Gastroesophageal sphincter (tissue), 3 donors: ENCODE measurements at regions not wholly inside any gene's neighbourhood (a gene's known extent, or its start where the extent isn't known, plus 50 kb on each side); places are given as distances from the start of the nearest gene placed in this dataset.

Source experiments
- CTCF ChIP-seq, 4 experiments: fragments of 200-600 bp in 2 of 4; fragments of 450-650 bp in 2 of 4; sonication (generic) in 1 of 4; IDR thresholded peaks; one replicate each; pipeline ENCODE4 v1.5.1; 2017 to 2019; ENCODE audit warnings: antibody characterized with exemption in 4 of 4, mild to moderate bottlenecking in 2 of 4, moderate library complexity in 2 of 4
- EP300 ChIP-seq: sonication (generic); formaldehyde crosslinking; IDR thresholded peaks from one replicate; pipeline ENCODE4 v1.6.1; 2017; ENCODE audit warnings: antibody characterized with exemption, mild to moderate bottlenecking
- POLR2A ChIP-seq, 2 donors: fragments of 450-650 bp; IDR thresholded peaks; one replicate each; pipeline ENCODE4 v1.6.1; 2017; ENCODE audit warnings: antibody characterized with exemption in 2 of 2, mild to moderate bottlenecking in 2 of 2, moderate library complexity in 1 of 2

DNA sequence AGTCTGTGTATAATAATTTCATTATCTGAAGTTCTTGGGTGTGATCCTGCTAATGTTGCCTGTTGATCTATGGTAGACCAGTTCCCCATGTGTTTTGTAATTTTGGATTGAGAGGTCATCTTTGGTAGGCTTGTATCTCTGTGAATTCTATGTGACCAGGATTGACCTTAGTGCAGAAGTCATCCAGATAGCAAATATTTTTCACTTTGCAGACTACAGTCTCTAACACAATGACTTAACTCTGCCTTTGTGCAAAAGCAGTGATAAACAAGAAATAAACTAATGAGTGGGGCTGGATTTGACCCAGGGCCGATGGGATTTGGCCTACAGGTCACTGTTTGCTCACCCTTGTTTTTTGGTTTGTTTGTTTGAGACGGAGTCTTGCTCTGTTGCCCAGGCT is 144.6 kb upstream of the MYL2 start:
- no peak for TF ChIP-seq CTCF (IDR thresholded peaks at IDR 0.05)
- no peak for TF ChIP-seq POLR2A (IDR thresholded peaks at IDR 0.05)
- TF ChIP-seq EP300: no peak
